Esophagus (tissue), 2 donors: ENCODE measurements at regions not wholly inside any gene's neighbourhood (a gene's known extent, or its start where the extent isn't known, plus 50 kb on each side); places are given as distances from the start of the nearest gene placed in this dataset.

Experiments used
- H3K27ac ChIP-seq, 2 donors: one replicate each; pipeline ENCODE4 v1.5.1; 2013; ENCODE audit warnings: low read depth in 2 of 2, mild to moderate bottlenecking in 2 of 2, inconsistent platforms in 1 of 2, low read length in 1 of 2, moderate library complexity in 1 of 2
- H3K27me3 ChIP-seq, 2 donors: one replicate each; pipeline ENCODE4 v1.6.1; 2013; ENCODE audit warnings: low read length in 2 of 2, control low read depth in 1 of 2, mild to moderate bottlenecking in 1 of 2; ENCODE audit not compliant: insufficient read depth in 2 of 2, control insufficient read depth in 1 of 2
- H3K36me3 ChIP-seq, 2 donors: one replicate each; pipeline ENCODE4 v1.6.1; 2013; ENCODE audit warnings: low read length in 1 of 2; ENCODE audit not compliant: control insufficient read depth in 2 of 2, insufficient read depth in 2 of 2
- H3K4me1 ChIP-seq, 2 donors: one replicate each; pipeline ENCODE4 v1.6.1; 2013; ENCODE audit warnings: low read length in 1 of 2; ENCODE audit not compliant: control insufficient read depth in 2 of 2, insufficient read depth in 2 of 2
- H3K4me3 ChIP-seq, 2 donors: one replicate each; pipeline ENCODE4 v1.5.1; 2013; ENCODE audit warnings: low read length in 2 of 2, mild to moderate bottlenecking in 2 of 2, low read depth in 1 of 2, moderate library complexity in 1 of 2
- H3K9me3 ChIP-seq, 2 donors: one replicate each; pipeline ENCODE4 v1.6.1; 2013; ENCODE audit warnings: mild to moderate bottlenecking in 2 of 2, low read depth in 1 of 2, low read length in 1 of 2, moderate library complexity in 1 of 2; ENCODE audit not compliant: control insufficient read depth in 2 of 2, insufficient read depth in 1 of 2
- WGBS, 2 donors: extraction: QIAGEN DNeasy Blood & Tissue Kit; methylation state at CpG; one replicate each; pipeline ENCODE4 v1.1.7; 2013; 5-methylcytosine and 5-hydroxymethylcytosine counted together
- donor health status: healthy with polysubstance abuse.
- donor health status: Bipolar disorder and iron deficiency.

DNA sequence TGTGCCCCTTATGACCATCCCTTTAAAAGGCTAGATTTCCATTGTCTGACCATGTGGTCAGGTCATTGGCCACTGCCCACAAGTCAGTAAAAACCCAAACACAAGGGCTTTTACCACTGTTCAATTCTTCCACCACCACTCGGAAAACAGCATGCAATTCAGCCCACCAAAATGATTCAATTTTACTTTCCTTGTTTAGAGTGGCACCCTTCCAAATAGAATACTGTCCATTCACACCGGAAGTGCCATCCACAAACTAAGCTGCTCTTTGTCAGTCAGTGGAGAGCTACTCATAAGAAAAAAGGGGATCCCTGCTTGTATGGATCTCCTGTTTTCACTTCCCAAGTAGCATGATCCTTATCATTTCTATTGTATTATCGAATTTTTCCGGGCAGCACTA is 350.7 kb upstream of the MBL2 start:
- no peak overlapping the region for H3K27ac ChIP-seq
- no peaks in the 10 kb centered on the region for H3K9me3 ChIP-seq
- 57 to 66% methylated on average over 4 of the region's 4 CpGs for WGBS, 2 donors
- no peaks in the 10 kb centered on the region for H3K27me3 ChIP-seq
- H3K4me1 ChIP-seq, result no peaks in the 10 kb centered on the region
- no peaks in the 10 kb centered on the region for H3K36me3 ChIP-seq
- H3K4me3 ChIP-seq, result no peak overlapping the region

DNA sequence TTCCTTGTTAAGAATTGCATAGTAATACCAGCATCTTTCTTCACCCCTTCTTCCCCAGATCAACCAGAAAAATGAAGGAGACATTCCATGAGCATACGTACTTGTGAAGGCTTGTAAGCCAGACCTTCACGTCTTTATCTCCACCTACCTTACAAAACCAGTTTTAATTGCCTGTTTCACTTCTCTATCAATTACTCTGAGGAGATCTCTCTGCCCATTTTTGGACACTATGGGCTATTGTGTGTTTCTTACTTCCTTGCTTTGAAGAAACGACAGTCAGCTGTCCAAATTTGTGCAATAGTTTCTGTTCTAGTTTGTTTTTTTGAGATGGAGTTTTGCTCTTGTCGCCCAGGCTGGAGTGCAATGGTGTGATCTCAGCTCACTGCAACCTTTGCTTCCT is 349.7 kb upstream of the MBL2 start:
- Histone ChIP-seq H3K9me3 (no peaks in the 10 kb centered on the region), H3K4me1 (no peaks in the 10 kb centered on the region), H3K4me3 (no peak overlapping the region), H3K36me3 (no peaks in the 10 kb centered on the region), H3K27ac (no peak overlapping the region), H3K27me3 (no peaks in the 10 kb centered on the region)
- WGBS, 2 donors, result 58 to 63% methylated on average over 4 of the region's 4 CpGs

DNA sequence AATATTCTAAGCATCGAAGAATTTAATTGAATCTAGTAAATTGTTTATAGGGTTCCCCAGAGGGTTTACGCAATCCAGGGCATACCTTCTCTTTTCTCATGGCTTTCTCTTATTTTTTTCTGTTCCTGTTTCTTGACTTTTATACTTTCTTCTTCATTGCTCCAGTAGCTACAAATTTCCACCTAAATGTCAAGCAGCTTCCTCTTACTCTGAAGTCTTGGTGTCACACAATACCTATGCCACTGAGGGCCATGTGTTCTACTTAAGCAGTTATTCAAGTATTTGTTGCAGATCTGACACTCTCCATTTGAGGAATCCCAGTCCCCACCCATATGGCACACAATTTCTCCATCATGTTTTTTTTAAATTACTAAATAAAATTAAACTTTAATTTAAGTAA is 343.1 kb upstream of the MBL2 start:
- no peaks in the 10 kb centered on the region for H3K27me3 ChIP-seq
- no peaks in the 10 kb centered on the region for H3K9me3 ChIP-seq
- H3K36me3 ChIP-seq, result no peaks in the 10 kb centered on the region
- no peak overlapping the region for H3K4me3 ChIP-seq
- 89 to 90% methylated on average over 2 of the region's 2 CpGs for WGBS, 2 donors
- no peak overlapping the region for H3K27ac ChIP-seq
- no peaks in the 10 kb centered on the region for H3K4me1 ChIP-seq

DNA sequence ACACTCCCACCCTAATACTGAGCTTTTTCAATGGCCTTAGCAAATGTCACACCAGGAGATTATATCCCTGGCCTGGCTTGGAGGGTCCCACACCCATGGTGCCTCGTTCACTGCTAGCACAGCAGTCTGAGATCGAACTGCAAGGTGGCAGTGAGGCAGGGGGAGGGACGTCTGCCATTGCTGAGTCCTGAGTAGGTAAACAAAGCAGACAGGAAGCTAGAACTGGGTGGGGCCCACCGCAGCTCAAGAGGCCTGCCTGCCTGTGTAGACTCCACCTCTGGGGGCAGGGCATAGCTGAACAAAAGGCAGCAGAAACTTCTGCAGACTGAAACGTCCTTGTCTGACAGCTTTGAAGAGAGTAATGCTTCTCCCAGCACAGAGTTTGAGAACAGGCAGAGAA is 338.9 kb upstream of the MBL2 start:
- 53 to 56% methylated on average over 5 of the region's 5 CpGs for WGBS, 2 donors
- no peaks in the 10 kb centered on the region for H3K36me3 ChIP-seq
- no peaks in the 10 kb centered on the region for H3K9me3 ChIP-seq
- H3K27me3 ChIP-seq, result no peaks in the 10 kb centered on the region
- H3K4me3 ChIP-seq, result no peak overlapping the region
- H3K27ac ChIP-seq, result no peak overlapping the region
- no peaks in the 10 kb centered on the region for H3K4me1 ChIP-seq

DNA sequence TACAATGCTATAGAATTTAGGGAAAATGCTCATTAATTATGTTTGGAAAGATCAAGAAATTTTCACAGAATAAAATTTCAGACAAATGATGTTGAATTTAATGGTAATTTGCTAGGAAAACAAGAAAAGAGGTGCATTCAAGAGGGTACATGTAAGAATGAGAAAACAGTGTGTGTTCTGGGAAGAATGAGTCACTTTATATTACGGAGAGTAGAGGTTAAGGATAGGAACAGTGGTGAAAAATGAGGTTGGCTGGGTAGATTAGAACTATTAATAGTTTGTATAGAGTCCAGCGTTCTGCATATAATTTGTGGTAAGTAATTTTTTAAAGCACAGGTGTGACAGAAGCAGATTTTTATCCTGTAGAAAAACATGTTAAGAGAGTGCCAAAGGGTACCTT is 336.7 kb upstream of the MBL2 start:
- Histone ChIP-seq H3K27me3 (no peaks in the 10 kb centered on the region), H3K36me3 (no peaks in the 10 kb centered on the region), H3K9me3 (no peaks in the 10 kb centered on the region), H3K4me1 (no peaks in the 10 kb centered on the region), H3K4me3 (no peak overlapping the region), H3K27ac (no peak overlapping the region)
- 46 to 54% methylated on average over 2 of the region's 2 CpGs for WGBS, 2 donors

DNA sequence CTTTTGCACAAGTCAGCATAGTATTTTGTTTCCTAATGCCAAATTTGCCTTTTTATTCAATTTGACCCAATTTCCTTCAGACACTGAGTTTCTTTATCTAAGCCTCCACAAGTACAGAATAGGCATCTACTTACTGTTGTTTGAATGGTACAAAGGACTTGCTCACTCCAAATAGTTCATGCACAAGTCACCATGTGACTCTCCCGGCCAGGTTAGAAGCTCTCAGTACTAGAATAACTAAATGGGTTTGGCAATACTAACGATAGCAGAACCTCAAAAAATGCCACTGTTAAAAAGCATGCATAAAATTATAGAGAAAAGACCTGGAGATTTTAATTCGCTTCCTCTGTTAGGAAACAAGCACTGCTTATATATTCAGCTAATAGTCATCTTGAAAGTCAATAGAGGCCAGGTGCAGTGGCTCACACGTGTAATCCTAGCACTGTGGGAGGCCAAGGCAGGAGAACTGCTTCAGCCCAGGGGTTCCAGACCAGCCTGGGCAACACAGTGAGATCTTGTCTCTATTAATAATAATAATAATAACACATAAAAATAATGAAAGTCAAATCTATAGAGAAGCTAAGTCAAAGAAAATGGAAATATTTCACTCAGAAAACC is 335.8 kb upstream of the MBL2 start:
- Histone ChIP-seq H3K4me1 (no peaks in the 10 kb centered on the region), H3K36me3 (no peaks in the 10 kb centered on the region), H3K9me3 (no peaks in the 10 kb centered on the region), H3K27me3 (no peaks in the 10 kb centered on the region), H3K4me3 (no peak overlapping the region), H3K27ac (no peak overlapping the region)
- 61 to 72% methylated on average over 4 of the region's 4 CpGs for WGBS, 2 donors

DNA sequence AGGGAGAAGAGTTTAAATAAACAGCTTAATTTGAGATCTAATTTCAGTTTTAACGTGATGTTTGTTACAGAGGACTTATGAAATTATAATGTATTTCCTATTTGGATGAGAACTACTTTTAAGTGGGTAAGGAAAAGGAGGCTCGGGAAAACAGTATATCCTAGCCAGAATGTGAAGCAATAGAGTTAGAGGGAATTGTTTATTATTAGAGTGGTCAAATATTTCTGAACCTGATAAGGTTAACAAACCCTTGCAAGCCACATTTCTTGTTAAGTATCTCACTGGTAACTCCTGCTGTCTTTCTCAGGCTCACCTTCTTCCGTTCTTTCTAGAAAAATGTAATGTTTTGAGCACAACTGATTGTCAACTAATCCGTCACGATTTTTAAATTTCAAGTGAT is 335.1 kb upstream of the MBL2 start:
- no peak overlapping the region for H3K27ac ChIP-seq
- no peaks in the 10 kb centered on the region for H3K36me3 ChIP-seq
- no peaks in the 10 kb centered on the region for H3K9me3 ChIP-seq
- H3K27me3 ChIP-seq, result no peaks in the 10 kb centered on the region
- H3K4me1 ChIP-seq, result no peaks in the 10 kb centered on the region
- 66 to 80% methylated on average over 5 of the region's 5 CpGs for WGBS, 2 donors
- H3K4me3 ChIP-seq, result no peak overlapping the region

DNA sequence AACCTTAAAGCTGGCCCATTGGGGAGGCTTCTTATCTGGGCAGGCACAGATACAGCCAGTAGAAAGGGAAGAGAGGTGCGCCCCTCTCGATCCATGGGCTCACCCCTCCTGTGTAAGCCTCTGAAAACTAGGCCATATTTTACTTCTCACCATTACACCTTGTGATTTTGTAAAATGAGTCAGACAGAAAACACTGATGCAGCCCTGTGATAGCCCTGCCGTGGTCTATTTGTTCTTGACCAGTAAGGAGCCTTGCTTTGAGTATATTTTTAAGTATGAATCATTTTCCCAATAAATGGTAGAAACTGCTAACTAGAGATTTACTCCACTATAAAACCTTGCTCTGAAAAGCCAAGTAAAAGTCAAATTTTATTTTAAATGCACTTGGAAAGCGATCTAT is 329.8 kb upstream of the MBL2 start:
- 84 to 85% methylated on average over 4 of the region's 4 CpGs for WGBS, 2 donors
- H3K36me3 ChIP-seq, result no peaks in the 10 kb centered on the region
- no peaks in the 10 kb centered on the region for H3K4me1 ChIP-seq

DNA sequence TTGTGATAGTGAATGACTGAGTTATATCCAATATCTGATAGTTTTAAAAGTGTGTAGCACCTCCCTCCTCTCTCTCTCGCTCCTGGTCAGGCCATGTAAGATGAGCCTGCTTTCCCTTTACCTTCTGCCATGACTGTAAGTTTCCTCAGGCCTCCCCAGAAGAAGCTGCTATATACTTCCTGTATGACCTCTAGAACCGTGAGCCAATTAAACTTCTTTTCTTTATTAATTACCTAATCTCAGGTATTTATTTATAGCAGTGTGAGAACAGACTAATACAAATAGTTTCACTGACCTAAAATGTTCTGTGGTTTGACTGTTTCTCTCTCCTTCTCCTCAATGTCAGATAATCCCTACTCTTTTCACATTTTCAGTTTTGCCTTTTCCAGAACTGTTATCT is 321.3 kb upstream of the MBL2 start:
- H3K36me3 ChIP-seq, result no peaks in the 10 kb centered on the region
- no peaks in the 10 kb centered on the region for H3K4me1 ChIP-seq
- H3K27ac ChIP-seq, result no peak overlapping the region
- no peaks in the 10 kb centered on the region for H3K9me3 ChIP-seq
- no peak overlapping the region for H3K4me3 ChIP-seq
- WGBS, 2 donors, result 76 to 78% methylated on average over 2 of the region's 2 CpGs
- no peaks in the 10 kb centered on the region for H3K27me3 ChIP-seq

More for the DNA sequence above, 329.8 kb upstream of the MBL2 start:
- no peak overlapping the region for H3K4me3 ChIP-seq
- no peak overlapping the region for H3K27ac ChIP-seq
- no peaks in the 10 kb centered on the region for H3K9me3 ChIP-seq
- no peaks in the 10 kb centered on the region for H3K27me3 ChIP-seq

DNA sequence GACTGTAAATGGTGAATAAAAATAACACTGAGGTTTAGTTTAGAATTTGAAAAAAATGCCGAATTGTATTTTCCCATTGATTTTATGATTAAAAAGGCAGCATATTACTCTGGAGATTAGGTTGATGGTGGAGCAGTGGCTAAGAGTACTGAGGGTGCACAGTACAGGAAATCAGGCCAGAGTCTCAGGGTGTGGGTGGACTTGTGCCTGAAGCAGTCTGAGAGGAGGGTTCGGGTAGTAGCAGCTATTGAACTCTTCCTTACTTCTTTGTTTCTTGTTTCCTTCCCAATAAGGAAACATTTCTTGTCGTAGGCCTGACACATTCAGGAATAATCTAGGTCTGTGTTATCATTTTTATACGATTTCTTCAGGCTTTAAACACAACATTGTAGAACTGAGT is 319.0 kb upstream of the MBL2 start:
- no peaks in the 10 kb centered on the region for H3K36me3 ChIP-seq
- H3K27ac ChIP-seq, result no peak overlapping the region
- WGBS, 2 donors, result 64 to 67% methylated on average over 4 of the region's 4 CpGs
- H3K27me3 ChIP-seq, result no peaks in the 10 kb centered on the region
- H3K9me3 ChIP-seq, result peaks cover 0 to 3% of the 10 kb centered on the region in 2 donors
- H3K4me1 ChIP-seq, result no peaks in the 10 kb centered on the region
- H3K4me3 ChIP-seq, result no peak overlapping the region
